IMR-90 (cell line): ENCODE measurements at regions not wholly inside any gene's neighbourhood (a gene's known extent, or its start where the extent isn't known, plus 50 kb on each side); places are given as distances from the start of the nearest gene placed in this dataset.

Experiments
- ATAC-seq: fragments of 200-7000 bp; cut with Tn5 transposase; 2 replicates; pipeline ENCODE4 v1.9.1; 2020; ENCODE audit warnings: low read depth, mild to moderate bottlenecking, moderate library complexity
- BruUV-seq: library from RNA; stranded (reverse); fragments of 400-500 nt; replicated peaks from 2 replicates; lab custom pipeline; 2021; lab: Mats Ljungman, UMichigan
- CTCF ChIA-PET: fragments of 300-600 bp; formaldehyde crosslinking; extraction: SDS; loops from one replicate; lab custom pipeline; 2021; ENCODE audit warnings: antibody characterized with exemption; lab: Yijun Ruan, JAX
- POLR2A ChIA-PET: fragments of 300-600 bp; sonication (Branson Sonifier 250); formaldehyde crosslinking; loops from one replicate; lab custom pipeline; 2022; ENCODE audit warnings: antibody characterized with exemption; ENCODE audit not compliant: unreplicated experiment; lab: Charles Lee
- DNase-seq: peaks from one replicate; pipeline ENCODE4 v3.0.0; 2013
- H2AFZ ChIP-seq: replicated peaks from 2 replicates; pipeline ENCODE3; 2013; ENCODE audit warnings: low read length, mild to moderate bottlenecking; ENCODE audit not compliant: poor library complexity
- H2AK5ac ChIP-seq: 2 replicates; pipeline ENCODE4 v1.6.1; 2013; ENCODE audit warnings: low read depth, low read length, inconsistent platforms
- H2AK9ac ChIP-seq: replicated peaks from 2 replicates; pipeline ENCODE3; 2013; ENCODE audit warnings: mild to moderate bottlenecking, low read depth, low read length, moderate library complexity; ENCODE audit not compliant: poor library complexity
- H2BK120ac ChIP-seq: 2 replicates; pipeline ENCODE4 v1.6.1; 2013; ENCODE audit warnings: low read depth, low read length, inconsistent platforms
- H2BK15ac ChIP-seq: 3 replicates; pipeline ENCODE4 v1.6.1; 2013; ENCODE audit warnings: low read depth, low read length, inconsistent platforms
- H2BK20ac ChIP-seq: 2 replicates; pipeline ENCODE4 v1.6.1; 2013; ENCODE audit warnings: low read depth, mild to moderate bottlenecking, inconsistent platforms, low read length, moderate library complexity
- H2BK5ac ChIP-seq: 2 replicates; pipeline ENCODE4 v1.6.1; 2013; ENCODE audit warnings: mild to moderate bottlenecking, low read depth, low read length, inconsistent platforms; ENCODE audit not compliant: poor library complexity, severe bottlenecking
- H3K14ac ChIP-seq: replicated peaks from 2 replicates; pipeline ENCODE4 v1.6.1; 2013; ENCODE audit warnings: low read depth, low read length, inconsistent platforms
- H3K18ac ChIP-seq: 2 replicates; pipeline ENCODE4 v1.6.1; 2013; ENCODE audit warnings: low read depth, low read length, control low read depth
- H3K23ac ChIP-seq: 2 replicates; pipeline ENCODE4 v1.6.1; 2013; ENCODE audit warnings: low read depth, low read length, inconsistent platforms
- H3K27ac ChIP-seq: 2 replicates; pipeline ENCODE4 v1.5.1; 2013; ENCODE audit warnings: mild to moderate bottlenecking, control low read depth, low read length; ENCODE audit not compliant: insufficient read depth
- H3K27me3 ChIP-seq: 2 replicates; pipeline ENCODE4 v1.6.1; 2013; ENCODE audit warnings: low read length; ENCODE audit not compliant: control insufficient read depth, insufficient read depth
- H3K36me3 ChIP-seq: 2 replicates; pipeline ENCODE4 v1.6.1; 2013; ENCODE audit warnings: low read length, mixed read lengths; ENCODE audit not compliant: control insufficient read depth, insufficient read depth
- H3K4ac ChIP-seq: 2 replicates; pipeline ENCODE4 v1.6.1; 2013; ENCODE audit warnings: low read depth, low read length, inconsistent platforms
- H3K4me1 ChIP-seq: 2 replicates; pipeline ENCODE4 v1.6.1; 2013; ENCODE audit warnings: low read length, mixed read lengths; ENCODE audit not compliant: control insufficient read depth, insufficient read depth
- H3K4me2 ChIP-seq: 2 replicates; pipeline ENCODE4 v1.6.1; 2013; ENCODE audit warnings: low read depth, mild to moderate bottlenecking, control low read depth, low read length, moderate library complexity
- H3K4me3 ChIP-seq: 2 replicates; pipeline ENCODE4 v1.5.1; 2013; ENCODE audit warnings: low read depth, mild to moderate bottlenecking, control low read depth, low read length, moderate library complexity; ENCODE audit not compliant: insufficient read depth
- H3K56ac ChIP-seq: 2 replicates; pipeline ENCODE4 v1.6.1; 2013; ENCODE audit warnings: low read length, inconsistent platforms; ENCODE audit not compliant: insufficient read depth; ENCODE audit errors: extremely low read depth
- H3K79me1 ChIP-seq, 2 experiments: 2 replicates each; pipeline ENCODE4 v1.6.1; 2013; ENCODE audit warnings: low read length in 2 of 2, inconsistent platforms in 1 of 2, low read depth in 1 of 2
- H3K9ac ChIP-seq: 2 replicates; pipeline ENCODE4 v1.6.1; 2013; ENCODE audit warnings: low read depth, low read length, control low read depth
- H3K9me1 ChIP-seq: 2 replicates; pipeline ENCODE4 v1.6.1; 2013; ENCODE audit warnings: low read length, inconsistent platforms; ENCODE audit not compliant: insufficient read depth
- H3K9me3 ChIP-seq: 2 replicates; pipeline ENCODE4 v1.6.1; 2013; ENCODE audit warnings: low read length; ENCODE audit not compliant: control insufficient read depth, insufficient read depth
- H4K20me1 ChIP-seq: 2 replicates; pipeline ENCODE4 v1.6.1; 2013; ENCODE audit warnings: low read length, inconsistent platforms; ENCODE audit not compliant: insufficient read depth
- H4K5ac ChIP-seq: 2 replicates; pipeline ENCODE4 v1.6.1; 2013; ENCODE audit warnings: mild to moderate bottlenecking, low read depth, low read length, control low read depth
- H4K8ac ChIP-seq, 2 experiments: 2 replicates each; pipeline ENCODE4 v1.6.1; 2013; ENCODE audit warnings: low read depth in 2 of 2, low read length in 2 of 2, control low read depth in 1 of 2, inconsistent platforms in 1 of 2
- H4K91ac ChIP-seq: 2 replicates; pipeline ENCODE4 v1.6.1; 2013; ENCODE audit warnings: low read depth, low read length, inconsistent platforms; ENCODE audit not compliant: insufficient read depth
- BHLHE40 ChIP-seq: fragments of 150-350 bp; IDR thresholded peaks from 2 replicates; pipeline ENCODE4 v1.6.1; 2016; ENCODE audit warnings: mild to moderate bottlenecking, low read depth, low read length
- CEBPB ChIP-seq: IDR thresholded peaks from 2 replicates; pipeline ENCODE4 v1.6.1; 2012; ENCODE audit warnings: low read depth, low read length, improper control_type of control experiment
- CHD1 ChIP-seq: IDR thresholded peaks from 2 replicates; pipeline ENCODE4 v1.6.1; 2012; ENCODE audit warnings: low read depth, low read length, improper control_type of control experiment
- CTCF ChIP-seq: conservative IDR thresholded peaks from 2 replicates; pipeline ENCODE4 v1.5.1; 2012; ENCODE audit warnings: mild to moderate bottlenecking, low read depth, low read length, improper control_type of control experiment
- ELK1 ChIP-seq: fragments of 150-350 bp; IDR thresholded peaks from 2 replicates; pipeline ENCODE4 v1.6.1; 2016; ENCODE audit warnings: low read depth, mild to moderate bottlenecking, low read length, moderate library complexity, borderline replicate concordance
- FOS ChIP-seq: fragments of 150-350 bp; IDR thresholded peaks from 2 replicates; pipeline ENCODE4 v1.6.1; 2016; ENCODE audit warnings: low read depth, low read length
- MAFK ChIP-seq: IDR thresholded peaks from 2 replicates; pipeline ENCODE4 v1.6.1; 2012; ENCODE audit warnings: low read depth, low read length, improper control_type of control experiment
- MAZ ChIP-seq: IDR thresholded peaks from 2 replicates; pipeline ENCODE4 v1.6.1; 2012; ENCODE audit warnings: low read depth, mild to moderate bottlenecking, low read length, improper control_type of control experiment, moderate library complexity, borderline replicate concordance
- MXI1 ChIP-seq: IDR thresholded peaks from 2 replicates; pipeline ENCODE4 v1.6.1; 2012; ENCODE audit warnings: low read depth, mild to moderate bottlenecking, low read length, moderate library complexity, borderline replicate concordance
- NFE2L2 ChIP-seq: fragments of 150-350 bp; IDR thresholded peaks from 2 replicates; pipeline ENCODE4 v1.6.1; 2016; ENCODE audit warnings: low read depth, mild to moderate bottlenecking, low read length
- POLR2A ChIP-seq: IDR thresholded peaks from 2 replicates; pipeline ENCODE4 v1.6.1; 2012; ENCODE audit warnings: mild to moderate bottlenecking, low read depth, low read length
- RAD21 ChIP-seq: IDR thresholded peaks from 2 replicates; pipeline ENCODE4 v1.6.1; 2012; ENCODE audit warnings: low read length, improper control_type of control experiment
- RCOR1 ChIP-seq: IDR thresholded peaks from 2 replicates; pipeline ENCODE4 v1.6.1; 2012; ENCODE audit warnings: mild to moderate bottlenecking, low read length, improper control_type of control experiment; ENCODE audit not compliant: insufficient replicate concordance
- RFX5 ChIP-seq: IDR thresholded peaks from 2 replicates; pipeline ENCODE4 v1.8.0; 2012; ENCODE audit warnings: low read depth, mild to moderate bottlenecking, low read length, moderate library complexity
- USF2 ChIP-seq: fragments of 150-350 bp; IDR thresholded peaks from 2 replicates; pipeline ENCODE4 v1.6.1; 2017; ENCODE audit warnings: mild to moderate bottlenecking, antibody characterized with exemption, low read length, low read depth
- WGBS, 2 experiments: methylation state at CpG; one replicate each; pipeline versions ENCODE4 v1.1.5 to v1.1.7; 2013; ENCODE audit warnings: missing lambda C conversion rate in 2 of 2; ENCODE audit not compliant: insufficient read length in 1 of 2; ENCODE audit errors: extremely low coverage in 2 of 2; 5-methylcytosine and 5-hydroxymethylcytosine counted together
- dilution Hi-C: fragments of 300-500 bp; cut with HindIII; formaldehyde crosslinking; loops from one replicate; pipeline ENCODE4 v1.14.3; 2018; ENCODE audit warnings: low sequenced_read_pairs; ENCODE audit not compliant: unreplicated experiment
- in situ Hi-C: fragments of 300-500 bp; cut with MboI; formaldehyde crosslinking; loops from 3 replicates; pipeline ENCODE4 v1.14.3; 2019; ENCODE audit warnings: low sequenced_read_pairs, inconsistent platforms, mixed read lengths
- intact Hi-C: fragments of 100-400 bp; cut with micrococcal nuclease; formaldehyde crosslinking; loops from 2 replicates; pipeline ENCODE4 v1.10.0; 2022

DNA sequence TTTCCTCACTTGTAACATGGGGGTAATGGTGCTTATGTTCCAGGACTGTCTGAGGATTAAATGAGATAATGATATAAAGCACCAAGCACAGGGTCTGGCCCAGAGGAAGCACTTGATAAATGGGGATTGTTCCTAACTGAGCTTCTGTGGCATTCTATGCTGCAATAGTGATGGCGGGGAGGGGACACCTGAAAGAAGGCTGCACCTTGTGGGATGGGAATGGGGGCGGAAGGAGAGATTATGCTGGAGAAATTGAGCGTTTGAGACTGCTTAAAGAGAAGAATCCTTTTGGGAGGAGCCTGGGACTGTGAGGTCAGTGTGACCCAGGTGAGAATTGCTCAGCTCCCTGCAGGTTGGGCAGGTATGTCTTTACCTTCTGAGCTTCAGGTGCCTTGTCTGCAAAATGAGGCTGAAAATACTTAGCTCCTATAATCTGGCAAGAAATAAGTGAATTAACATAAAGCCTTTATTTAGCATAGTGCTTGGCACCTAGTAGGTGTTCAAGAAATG is 55.9 kb upstream of the CTPS1 start:
- Histone ChIP-seq H3K4ac (no peak overlapping the region), H4K8ac (no peak overlapping the region), H3K4me3 (no peak overlapping the region), H4K5ac (no peak overlapping the region), H3K4me1 (no peaks in the 10 kb centered on the region), H3K79me1 (no peaks in the 10 kb centered on the region), H2AK5ac (no peak overlapping the region), H3K23ac (no peak overlapping the region), H3K9me3 (no peaks in the 10 kb centered on the region), H2BK120ac (no peak overlapping the region), H2BK15ac (no peak overlapping the region), H4K20me1 (no peaks in the 10 kb centered on the region), H3K27ac (no peak overlapping the region), H3K18ac (no peak overlapping the region), H3K56ac (no peak overlapping the region), H3K9ac (no peak overlapping the region), H3K9me1 (no peaks in the 10 kb centered on the region), H2BK20ac (no peak overlapping the region), H2AFZ (no peak overlapping the region), H3K4me2 (no peak overlapping the region), H2BK5ac (no peak overlapping the region), H3K27me3 (peaks cover 16% of the 10 kb centered on the region), H2AK9ac (no peak overlapping the region), H3K14ac (no peak overlapping the region), H4K91ac (no peak overlapping the region), H3K36me3 (no peaks in the 10 kb centered on the region)
- intact Hi-C loops = no loop called here
- 74% methylated on average over 3 of the region's 3 CpGs; no CpG with 5 or more reads in 1 of the 2 experiments for whole genome bisulfite sequencing, 2 experiments
- ChIA-PET CTCF (no interaction called here), POLR2A (no interaction called here)
- dilution Hi-C loops = no loop called here
- no peak for ATAC-seq
- in situ Hi-C loops = no loop called here
- no TSS peak for BruUV-seq
- DNase-seq = no peak
- TF ChIP-seq POLR2A (no peak), RAD21 (no peak), CEBPB (no peak), RCOR1 (no peak), MAZ (no peak), MXI1 (no peak), CHD1 (no peak), MAFK (no peak), BHLHE40 (no peak), FOS (no peak), NFE2L2 (no peak), USF2 (no peak), RFX5 (no peak), ELK1 (no peak), CTCF (no peak)
